Epidermal melanocyte (primary cell): ENCODE measurements at regions not wholly inside any gene's neighbourhood (a gene's known extent, or its start where the extent isn't known, plus 50 kb on each side); places are given as distances from the start of the nearest gene placed in this dataset.

ENCODE experiments used
- DNase-seq: peaks from one replicate; pipeline ENCODE4 v3.0.0; 2011; ENCODE audit warnings: low spot score; ENCODE audit not compliant: insufficient read length

DNA sequence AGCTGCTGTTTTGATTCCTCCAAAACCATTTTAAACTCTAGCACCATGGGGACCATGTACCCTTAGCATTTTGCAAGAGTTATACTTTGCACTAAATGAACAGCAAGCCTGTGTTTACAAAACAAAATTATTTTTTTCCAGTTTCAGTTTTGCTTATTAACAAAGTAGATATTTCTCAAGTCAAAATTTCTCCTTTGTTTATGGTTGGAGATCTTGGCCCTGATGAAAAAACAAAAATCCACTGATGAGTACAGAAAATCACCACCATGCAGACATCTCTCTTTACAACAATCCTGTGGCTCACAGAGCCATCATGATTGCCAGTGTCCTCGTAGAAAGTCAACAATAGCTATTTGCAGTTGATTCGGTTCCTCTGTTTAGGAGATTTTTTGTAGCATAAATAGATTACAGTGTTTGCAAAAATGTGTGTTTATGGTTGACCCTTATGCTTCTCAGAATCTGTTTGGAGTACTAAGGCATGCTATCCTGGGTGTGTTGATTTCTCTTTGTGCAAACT is 201.1 kb upstream of the NUDT4 start:
- DNase-seq, result no peak

- DNase-seq, result no peak
These were observed 200.2 kb upstream of the NUDT4 start for GRCh38 chr12:93177208-93178153.

- DNase-seq, result no peak
These were observed 199.4 kb upstream of the NUDT4 start for GRCh38 chr12:93178154-93178878.

DNA sequence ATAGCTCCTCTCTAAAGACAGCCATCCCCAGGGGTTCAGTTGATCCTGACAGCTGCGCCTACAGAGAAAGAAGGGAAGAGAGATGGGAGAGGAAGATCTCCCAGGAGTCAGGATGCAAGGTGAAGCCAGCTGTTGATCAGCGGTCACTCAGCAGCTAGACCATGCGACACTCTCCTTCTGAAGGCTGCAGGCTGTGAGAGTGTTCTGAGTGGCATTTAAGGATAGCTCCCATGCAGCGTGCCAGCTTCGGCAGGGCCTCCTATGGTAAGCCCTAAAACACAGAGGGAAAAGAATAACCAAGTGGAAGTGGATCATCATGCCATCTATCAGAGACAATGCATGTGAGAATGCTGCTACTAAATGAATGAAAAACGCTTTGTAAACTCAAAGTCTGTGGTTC is 197.9 kb upstream of the NUDT4 start:
- no peak for DNase-seq

DNA sequence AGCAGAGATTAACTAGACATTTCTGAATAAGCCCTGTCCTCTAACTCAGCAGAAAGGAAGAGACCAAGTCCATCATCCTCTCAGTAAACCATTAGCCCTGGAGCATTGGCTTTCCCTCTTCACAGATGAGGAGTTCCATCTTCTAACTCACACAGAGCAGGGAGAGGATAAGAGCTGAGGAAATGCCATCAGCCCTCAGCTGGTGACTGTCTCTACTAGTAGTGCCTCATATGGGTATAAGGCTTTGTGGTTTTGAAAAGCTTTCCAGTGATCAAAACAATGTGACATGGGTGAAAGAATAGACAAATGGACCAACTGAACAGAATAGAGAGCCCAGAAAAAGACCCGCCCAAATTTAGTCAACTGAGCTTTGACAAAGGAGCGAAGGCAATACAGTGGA is 197.2 kb upstream of the NUDT4 start:
- no peak for DNase-seq

- no peak for DNase-seq
These were observed 196.2 kb upstream of the NUDT4 start for GRCh38 chr12:93181409-93181965.

- DNase-seq, result no peak
These were observed 193.6 kb upstream of the NUDT4 start for GRCh38 chr12:93183940-93184671.

- DNase-seq, result no peak
These were observed 192.9 kb upstream of the NUDT4 start for GRCh38 chr12:93184672-93185368.

GRCh38 chr12:93185369-93185741 is 192.4 kb upstream of the NUDT4 start:
- no peak for DNase-seq

- DNase-seq, result no peak
These were observed 191.6 kb upstream of the NUDT4 start for GRCh38 chr12:93186131-93186530.

DNA sequence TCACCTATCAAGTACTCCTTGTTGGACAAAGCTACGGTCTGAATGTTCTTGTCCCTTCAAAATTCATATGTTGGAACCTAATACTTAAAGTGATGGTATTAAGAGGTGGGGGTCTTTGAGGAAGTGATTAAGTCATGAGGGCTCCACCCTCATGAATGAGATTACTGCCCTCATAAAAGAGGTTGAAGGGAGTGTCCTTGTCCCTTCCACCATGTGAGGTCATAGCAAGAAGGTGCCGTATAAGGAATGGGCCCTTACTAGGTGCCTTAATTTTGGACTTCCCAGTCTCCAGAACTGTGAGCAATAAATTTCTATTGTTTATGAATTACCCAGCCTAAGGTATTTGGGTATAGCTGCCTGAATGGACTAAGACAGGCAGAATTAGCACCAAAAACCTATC is 191.1 kb upstream of the NUDT4 start:
- no peak for DNase-seq

DNA sequence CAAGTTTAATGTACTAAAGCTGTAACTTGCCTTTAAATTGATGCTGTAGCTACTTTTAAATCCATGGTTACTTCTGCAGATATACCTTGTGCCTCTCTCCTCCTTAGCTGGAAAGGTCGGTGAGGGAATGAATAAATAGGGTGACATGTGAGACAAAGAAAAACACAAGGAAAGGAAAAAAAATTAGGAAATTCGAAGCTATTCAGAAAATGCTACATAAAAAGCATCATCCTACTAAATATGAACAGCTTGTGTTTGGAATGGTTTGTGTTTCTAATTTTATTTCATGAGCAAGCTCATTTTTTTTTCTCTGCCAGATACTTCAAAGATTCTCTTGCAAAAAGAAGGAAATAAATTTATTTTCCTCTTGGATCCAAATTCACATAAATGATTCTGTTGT is 186.3 kb upstream of the NUDT4 start:
- DNase-seq, result no peak

GRCh38 chr12:93191956-93192355 is 185.8 kb upstream of the NUDT4 start:
- DNase-seq, result no peak

- no peak for DNase-seq
These were observed 184.8 kb upstream of the NUDT4 start for GRCh38 chr12:93192878-93193277.

DNA sequence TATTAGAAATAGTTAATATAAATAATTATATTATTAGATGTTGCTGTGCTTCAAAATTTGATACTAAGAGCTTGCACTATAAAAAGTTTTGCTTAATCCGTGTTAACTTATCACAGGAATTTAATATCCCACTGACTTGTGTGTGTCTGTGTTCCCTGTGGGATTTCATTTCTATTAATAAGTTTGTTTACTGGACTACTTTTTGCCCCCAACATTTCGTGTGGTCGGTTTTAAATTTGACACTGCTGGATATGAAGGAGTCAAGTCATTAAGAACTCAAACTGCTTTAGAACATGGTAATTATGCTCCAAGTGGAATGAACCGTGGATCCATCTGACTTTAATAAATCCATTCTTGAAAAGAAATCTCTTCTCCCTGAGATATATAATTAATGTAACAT is 182.2 kb upstream of the NUDT4 start:
- DNase-seq, result no peak

GRCh38 chr12:93197067-93197593 is 180.6 kb upstream of the NUDT4 start:
- no peak for DNase-seq

GRCh38 chr12:93198086-93198485 is 179.6 kb upstream of the NUDT4 start:
- DNase-seq, result no peak

GRCh38 chr12:93199831-93200236 is 177.9 kb upstream of the NUDT4 start:
- no peak for DNase-seq

- no peak for DNase-seq
These were observed 177.3 kb upstream of the NUDT4 start for GRCh38 chr12:93200291-93200917.

DNA sequence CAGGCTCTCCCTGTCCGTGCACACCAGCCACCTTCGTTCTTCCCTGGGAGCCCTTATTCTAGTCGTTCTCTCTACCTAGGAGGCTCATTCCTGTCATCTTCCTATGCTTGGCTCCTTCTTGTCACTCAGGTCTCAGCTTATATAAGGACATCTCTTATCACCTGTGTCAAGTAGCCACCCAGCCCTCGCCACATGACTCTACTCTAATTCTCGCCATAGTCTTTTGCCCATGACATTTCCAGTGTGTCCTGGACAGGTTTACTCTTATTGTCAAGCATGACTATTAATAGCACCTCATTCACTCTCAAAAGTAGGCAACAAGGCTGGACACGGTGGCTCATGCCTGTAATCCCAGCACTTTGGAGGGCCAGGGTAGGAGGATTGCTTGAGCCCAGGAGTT is 175.7 kb upstream of the NUDT4 start:
- no peak for DNase-seq
